SK-N-SH (cell line): ENCODE measurements at regions not wholly inside any gene's neighbourhood (a gene's known extent, or its start where the extent isn't known, plus 50 kb on each side); places are given as distances from the start of the nearest gene placed in this dataset.

Experiments used
- CTCF ChIA-PET: fragments of 300-600, 350-600 bp; formaldehyde crosslinking; extraction: SDS; loops from one replicate; lab custom pipeline; 2021; lab: Yijun Ruan, JAX
- POLR2A ChIA-PET: fragments of 350-600 bp; sonication (Branson Sonifier 250); formaldehyde crosslinking; extraction: SDS; loops from one replicate; lab custom pipeline; 2020; ENCODE audit warnings: antibody characterized with exemption, inconsistent platforms; lab: Yijun Ruan, JAX
- DNase-seq: peaks from one replicate; pipeline ENCODE4 v3.0.0; 2012
- H2AFZ ChIP-seq: fragments of 200-600 bp; sonication (generic); 2 replicates; pipeline ENCODE4 v1.8.1; 2016; ENCODE audit warnings: antibody characterized with exemption, mild to moderate bottlenecking, low read depth
- H3F3A ChIP-seq: fragments of 200-600 bp; sonication (generic); replicated peaks from 2 replicates; pipeline ENCODE3; 2016; ENCODE audit warnings: antibody characterized with exemption, mild to moderate bottlenecking; ENCODE audit not compliant: insufficient read depth
- H3K27ac ChIP-seq, 2 experiments: fragments of 200-500 bp in 1 of 2; fragments of 200-600 bp in 1 of 2; sonication (Bioruptor generic) in 1 of 2; sonication (generic), shearing (Covaris generic) in 1 of 2; 2 replicates each; pipeline versions ENCODE4 v1.5.1 to v1.6.1; 2014 to 2016; ENCODE audit warnings: low read depth in 2 of 2, inconsistent platforms in 1 of 2, low read length in 1 of 2, mild to moderate bottlenecking in 1 of 2, mixed read lengths in 1 of 2
- H3K27me3 ChIP-seq: fragments of 200-600 bp; sonication (generic), shearing (Covaris generic); 2 replicates; pipeline ENCODE4 v1.6.1; 2016; ENCODE audit warnings: mixed run types; ENCODE audit not compliant: insufficient read depth
- H3K36me3 ChIP-seq, 2 experiments: fragments of 200-500 bp in 1 of 2; fragments of 200-600 bp in 1 of 2; sonication (Bioruptor generic) in 1 of 2; sonication (generic) in 1 of 2; replicated peaks in 1 of 2; 2 replicates each; pipeline versions ENCODE3 to v1.5.1; 2014 to 2016; ENCODE audit warnings: low read length in 1 of 2, mild to moderate bottlenecking in 1 of 2; ENCODE audit not compliant: insufficient read depth in 2 of 2, control insufficient read depth in 1 of 2
- H3K4me1 ChIP-seq, 2 experiments: fragments of 200-500 bp in 1 of 2; fragments of 200-600 bp in 1 of 2; sonication (Bioruptor generic) in 1 of 2; sonication (generic), shearing (Covaris generic) in 1 of 2; 2 replicates each; pipeline versions ENCODE4 v1.5.1 to v1.6.1; 2014 to 2016; ENCODE audit warnings: low read depth in 1 of 2, low read length in 1 of 2, mixed run types in 1 of 2; ENCODE audit not compliant: insufficient read depth in 2 of 2, control insufficient read depth in 1 of 2
- H3K4me2 ChIP-seq: fragments of 200-600 bp; sonication (generic), shearing (Covaris generic); 2 replicates; pipeline ENCODE4 v1.6.1; 2017; ENCODE audit warnings: mixed run types
- H3K4me3 ChIP-seq, 2 experiments: fragments of 200-500 bp in 1 of 2; fragments of 200-600 bp in 1 of 2; sonication (Bioruptor generic) in 1 of 2; sonication (generic), shearing (Covaris generic) in 1 of 2; 2 replicates each; pipeline versions ENCODE4 v1.5.1 to v1.8.1; 2014 to 2016; ENCODE audit warnings: low read depth in 2 of 2, inconsistent platforms in 1 of 2, low read length in 1 of 2, mild to moderate bottlenecking in 1 of 2, mixed read lengths in 1 of 2, moderate library complexity in 1 of 2
- H3K79me2 ChIP-seq: fragments of 200-600 bp; sonication (generic); 2 replicates; pipeline ENCODE4 v1.8.1; 2017; ENCODE audit warnings: mild to moderate bottlenecking; ENCODE audit not compliant: insufficient read depth
- H3K9ac ChIP-seq: fragments of 200-600 bp; sonication (generic); 2 replicates; pipeline ENCODE4 v1.6.1; 2017; ENCODE audit warnings: mixed run types
- H3K9me2 ChIP-seq: fragments of 200-600 bp; sonication (generic); 2 replicates; pipeline ENCODE4 v1.6.1; 2017; ENCODE audit warnings: mixed run types
- H3K9me3 ChIP-seq: fragments of 200-600 bp; sonication (generic); 2 replicates; pipeline ENCODE4 v1.6.1; 2017; ENCODE audit warnings: mixed run types, mild to moderate bottlenecking, moderate library complexity
- H4K20me1 ChIP-seq: fragments of 200-600 bp; sonication (generic); 2 replicates; pipeline ENCODE4 v1.6.1; 2017; ENCODE audit warnings: mild to moderate bottlenecking, mixed run types; ENCODE audit not compliant: insufficient read depth
- EP300 ChIP-seq, 2 experiments: IDR thresholded peaks; 2 replicates each; pipeline versions ENCODE4 v1.4.0 to v1.6.1; 2012; ENCODE audit warnings: borderline replicate concordance in 1 of 2, low read depth in 1 of 2, low read length in 1 of 2
- EZH2phosphoT487 ChIP-seq: fragments of 200-600 bp; sonication (generic); IDR thresholded peaks from 2 replicates; pipeline ENCODE4 v1.6.1; 2017; ENCODE audit warnings: low read depth, mixed run types, mild to moderate bottlenecking, antibody characterized with exemption, moderate library complexity, borderline replicate concordance
- NFIC ChIP-seq: IDR thresholded peaks from 2 replicates; pipeline ENCODE4 v1.4.0; 2012; ENCODE audit warnings: borderline replicate concordance
- PBX3 ChIP-seq: IDR thresholded peaks from 2 replicates; pipeline ENCODE4; 2012
- RFX5 ChIP-seq: IDR thresholded peaks from 2 replicates; pipeline ENCODE4 v1.6.1; 2012; ENCODE audit warnings: mild to moderate bottlenecking, improper control_type of control experiment, low read length
- YY1 ChIP-seq: IDR thresholded peaks from 2 replicates; pipeline ENCODE4 v1.4.0; 2012; ENCODE audit warnings: low read depth, mild to moderate bottlenecking
- WGBS: methylation state at CpG from one replicate; pipeline ENCODE4 v1.1.6; 2017; ENCODE audit warnings: low lambda C conversion rate; 5-methylcytosine and 5-hydroxymethylcytosine counted together
- TF ChIP-seq, protein P1 (sequence below): fragments of 150-350 bp; IDR thresholded peaks from 2 replicates; pipeline ENCODE4 v1.6.1; 2017; ENCODE audit warnings: antibody characterized with exemption, low read length, low read depth, borderline replicate concordance
- TF ChIP-seq, protein P2 (sequence below): fragments of 200-600 bp; sonication (generic); IDR thresholded peaks from 2 replicates; pipeline ENCODE4 v1.6.1; 2017; ENCODE audit warnings: antibody characterized with exemption, mild to moderate bottlenecking, moderate library complexity
- TF ChIP-seq, protein P3 (sequence below): IDR thresholded peaks from 2 replicates; pipeline ENCODE4 v1.4.0; 2012; ENCODE audit warnings: low read depth, borderline replicate concordance
- TF ChIP-seq, protein P4 (sequence below): IDR thresholded peaks from 2 replicates; pipeline ENCODE4 v1.4.0; 2012; ENCODE audit warnings: low read depth

GRCh38 chr6:37092923-37093727 lies 76.8 kb upstream of the PIM1 start:
- no peaks in the 10 kb centered on the region for H3K9me3 ChIP-seq
- WGBS, result 92% methylated on average over 12 of the region's 14 CpGs
- H4K20me1 ChIP-seq, result no peaks in the 10 kb centered on the region
- peaks cover 0 to 7% of the 10 kb centered on the region in 2 experiments; a peak in 1 of 4 replicates for H3K4me1 ChIP-seq
- H3K4me2 ChIP-seq, result no peak overlapping the region
- no peaks in the 10 kb centered on the region for H3K36me3 ChIP-seq
- POLR2A ChIA-PET, result no interaction called here
- DNase-seq, result no peak
- CTCF ChIA-PET, result interaction anchor here (1.3 to 1.4 kb wide), 2 partner anchors 42 to 118 kb away, joined by 3 to 5 read pairs; no protein-coding TSS in a partner anchor
- H3K9ac ChIP-seq, result no peak overlapping the region
- H3K9me2 ChIP-seq, result no peaks in the 10 kb centered on the region
- TF ChIP-seq, protein P1, sequence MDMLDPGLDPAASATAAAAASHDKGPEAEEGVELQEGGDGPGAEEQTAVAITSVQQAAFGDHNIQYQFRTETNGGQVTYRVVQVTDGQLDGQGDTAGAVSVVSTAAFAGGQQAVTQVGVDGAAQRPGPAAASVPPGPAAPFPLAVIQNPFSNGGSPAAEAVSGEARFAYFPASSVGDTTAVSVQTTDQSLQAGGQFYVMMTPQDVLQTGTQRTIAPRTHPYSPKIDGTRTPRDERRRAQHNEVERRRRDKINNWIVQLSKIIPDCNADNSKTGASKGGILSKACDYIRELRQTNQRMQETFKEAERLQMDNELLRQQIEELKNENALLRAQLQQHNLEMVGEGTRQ, result no peak
- TF ChIP-seq, protein P2, sequence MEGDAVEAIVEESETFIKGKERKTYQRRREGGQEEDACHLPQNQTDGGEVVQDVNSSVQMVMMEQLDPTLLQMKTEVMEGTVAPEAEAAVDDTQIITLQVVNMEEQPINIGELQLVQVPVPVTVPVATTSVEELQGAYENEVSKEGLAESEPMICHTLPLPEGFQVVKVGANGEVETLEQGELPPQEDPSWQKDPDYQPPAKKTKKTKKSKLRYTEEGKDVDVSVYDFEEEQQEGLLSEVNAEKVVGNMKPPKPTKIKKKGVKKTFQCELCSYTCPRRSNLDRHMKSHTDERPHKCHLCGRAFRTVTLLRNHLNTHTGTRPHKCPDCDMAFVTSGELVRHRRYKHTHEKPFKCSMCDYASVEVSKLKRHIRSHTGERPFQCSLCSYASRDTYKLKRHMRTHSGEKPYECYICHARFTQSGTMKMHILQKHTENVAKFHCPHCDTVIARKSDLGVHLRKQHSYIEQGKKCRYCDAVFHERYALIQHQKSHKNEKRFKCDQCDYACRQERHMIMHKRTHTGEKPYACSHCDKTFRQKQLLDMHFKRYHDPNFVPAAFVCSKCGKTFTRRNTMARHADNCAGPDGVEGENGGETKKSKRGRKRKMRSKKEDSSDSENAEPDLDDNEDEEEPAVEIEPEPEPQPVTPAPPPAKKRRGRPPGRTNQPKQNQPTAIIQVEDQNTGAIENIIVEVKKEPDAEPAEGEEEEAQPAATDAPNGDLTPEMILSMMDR, result no peak
- TF ChIP-seq EZH2phosphoT487, result no peak
- no peak for TF ChIP-seq PBX3
- TF ChIP-seq YY1, result no peak
- TF ChIP-seq, protein P3, sequence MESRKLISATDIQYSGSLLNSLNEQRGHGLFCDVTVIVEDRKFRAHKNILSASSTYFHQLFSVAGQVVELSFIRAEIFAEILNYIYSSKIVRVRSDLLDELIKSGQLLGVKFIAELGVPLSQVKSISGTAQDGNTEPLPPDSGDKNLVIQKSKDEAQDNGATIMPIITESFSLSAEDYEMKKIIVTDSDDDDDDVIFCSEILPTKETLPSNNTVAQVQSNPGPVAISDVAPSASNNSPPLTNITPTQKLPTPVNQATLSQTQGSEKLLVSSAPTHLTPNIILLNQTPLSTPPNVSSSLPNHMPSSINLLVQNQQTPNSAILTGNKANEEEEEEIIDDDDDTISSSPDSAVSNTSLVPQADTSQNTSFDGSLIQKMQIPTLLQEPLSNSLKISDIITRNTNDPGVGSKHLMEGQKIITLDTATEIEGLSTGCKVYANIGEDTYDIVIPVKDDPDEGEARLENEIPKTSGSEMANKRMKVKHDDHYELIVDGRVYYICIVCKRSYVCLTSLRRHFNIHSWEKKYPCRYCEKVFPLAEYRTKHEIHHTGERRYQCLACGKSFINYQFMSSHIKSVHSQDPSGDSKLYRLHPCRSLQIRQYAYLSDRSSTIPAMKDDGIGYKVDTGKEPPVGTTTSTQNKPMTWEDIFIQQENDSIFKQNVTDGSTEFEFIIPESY, result no peak
- TF ChIP-seq, protein P4, sequence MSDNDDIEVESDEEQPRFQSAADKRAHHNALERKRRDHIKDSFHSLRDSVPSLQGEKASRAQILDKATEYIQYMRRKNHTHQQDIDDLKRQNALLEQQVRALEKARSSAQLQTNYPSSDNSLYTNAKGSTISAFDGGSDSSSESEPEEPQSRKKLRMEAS, result no peak
- no peak for TF ChIP-seq NFIC
- no peak for TF ChIP-seq RFX5
- no peak for TF ChIP-seq EP300 (IDR thresholded peaks at IDR 0.05; ENCODE audit: borderline replicate concordance in 1 of 2, low read depth in 1 of 2, low read length in 1 of 2)
- H3K27ac ChIP-seq, result no peak overlapping the region
- no peak overlapping the region for H2AFZ ChIP-seq
- no peaks in the 10 kb centered on the region for H3K79me2 ChIP-seq
- H3K4me3 ChIP-seq, result no peak overlapping the region
- H3K27me3 ChIP-seq, result no peaks in the 10 kb centered on the region
- H3F3A ChIP-seq, result no peaks in the 10 kb centered on the region
